Ovary (tissue), 3 donors: ENCODE measurements at regions not wholly inside any gene's neighbourhood (a gene's known extent, or its start where the extent isn't known, plus 50 kb on each side); places are given as distances from the start of the nearest gene placed in this dataset.

Experiments
- EP300 ChIP-seq: sonication (generic); formaldehyde crosslinking; IDR thresholded peaks from one replicate; pipeline ENCODE4 v1.6.1; 2017; ENCODE audit warnings: antibody characterized with exemption
- POLR2A ChIP-seq: fragments of 450-650 bp; IDR thresholded peaks from one replicate; pipeline ENCODE4 v1.6.1; 2017; ENCODE audit warnings: antibody characterized with exemption, mild to moderate bottlenecking, moderate library complexity
- TF ChIP-seq, protein P1 (sequence below), 3 donors: fragments of 450-650 bp in 2 of 3; fragments of 200-600 bp in 1 of 3; IDR thresholded peaks; one replicate each; pipeline versions ENCODE4 v1.5.1 to v1.8.0; 2016 to 2022; ENCODE audit warnings: antibody characterized with exemption in 3 of 3, mild to moderate bottlenecking in 1 of 3
- donor health status: DM: no; HTN: no; CAD: no.

- TF ChIP-seq, protein P1, sequence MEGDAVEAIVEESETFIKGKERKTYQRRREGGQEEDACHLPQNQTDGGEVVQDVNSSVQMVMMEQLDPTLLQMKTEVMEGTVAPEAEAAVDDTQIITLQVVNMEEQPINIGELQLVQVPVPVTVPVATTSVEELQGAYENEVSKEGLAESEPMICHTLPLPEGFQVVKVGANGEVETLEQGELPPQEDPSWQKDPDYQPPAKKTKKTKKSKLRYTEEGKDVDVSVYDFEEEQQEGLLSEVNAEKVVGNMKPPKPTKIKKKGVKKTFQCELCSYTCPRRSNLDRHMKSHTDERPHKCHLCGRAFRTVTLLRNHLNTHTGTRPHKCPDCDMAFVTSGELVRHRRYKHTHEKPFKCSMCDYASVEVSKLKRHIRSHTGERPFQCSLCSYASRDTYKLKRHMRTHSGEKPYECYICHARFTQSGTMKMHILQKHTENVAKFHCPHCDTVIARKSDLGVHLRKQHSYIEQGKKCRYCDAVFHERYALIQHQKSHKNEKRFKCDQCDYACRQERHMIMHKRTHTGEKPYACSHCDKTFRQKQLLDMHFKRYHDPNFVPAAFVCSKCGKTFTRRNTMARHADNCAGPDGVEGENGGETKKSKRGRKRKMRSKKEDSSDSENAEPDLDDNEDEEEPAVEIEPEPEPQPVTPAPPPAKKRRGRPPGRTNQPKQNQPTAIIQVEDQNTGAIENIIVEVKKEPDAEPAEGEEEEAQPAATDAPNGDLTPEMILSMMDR (IDR thresholded peaks at IDR 0.05): no peak
- no peak for TF ChIP-seq POLR2A
- no peak for TF ChIP-seq EP300
Observed at GRCh38 chr5:158382473-158382872, 523.5 kb upstream of the CLINT1 start.
